PC-9 (cell line): ENCODE measurements at regions not wholly inside any gene's neighbourhood (a gene's known extent, or its start where the extent isn't known, plus 50 kb on each side); places are given as distances from the start of the nearest gene placed in this dataset.

Experiments used
- CTCF ChIP-seq: fragments of 200-600 bp; sonication (generic); conservative IDR thresholded peaks from 2 replicates; pipeline ENCODE4 v1.6.1; 2017; ENCODE audit warnings: mixed run types, antibody characterized with exemption, mild to moderate bottlenecking, moderate library complexity
- EZH2 ChIP-seq: fragments of 200-600 bp; sonication (generic); IDR thresholded peaks from 2 replicates; pipeline ENCODE4 v1.8.0; 2017; ENCODE audit warnings: antibody characterized with exemption, low read depth

GRCh38 chr7:21092766-21093702 lies 306.3 kb upstream of the SP8 start:
- TF ChIP-seq CTCF (no peak), EZH2 (no peak)
